GM12878 (cell line): ENCODE measurements at regions not wholly inside any gene's neighbourhood (a gene's known extent, or its start where the extent isn't known, plus 50 kb on each side); places are given as distances from the start of the nearest gene placed in this dataset.

ENCODE experiments used
- ATF7 ChIP-seq: fragments of 450-650 bp; IDR thresholded peaks from 2 replicates; pipeline ENCODE4 v1.6.1; 2016; ENCODE audit warnings: low read depth, mild to moderate bottlenecking
- BRCA1 ChIP-seq: IDR thresholded peaks from 2 replicates; pipeline ENCODE4 v1.6.1; 2011; ENCODE audit warnings: low read depth, low read length, improper control_type of control experiment
- CEBPZ ChIP-seq: fragments of 150-350 bp; IDR thresholded peaks from 2 replicates; pipeline ENCODE4 v1.6.1; 2016; ENCODE audit warnings: low read depth, low read length
- EED ChIP-seq: sonication (generic); IDR thresholded peaks from 2 replicates; pipeline ENCODE4 v1.6.1; 2016; ENCODE audit warnings: antibody characterized with exemption, low read depth
- ETV6 ChIP-seq, 2 experiments: fragments of 450-650 bp in 1 of 2; IDR thresholded peaks in 1 of 2; conservative IDR thresholded peaks in 1 of 2; 2 replicates each; pipeline ENCODE4 v1.6.1; 2014; ENCODE audit warnings: antibody characterized with exemption in 1 of 2, borderline replicate concordance in 1 of 2, low read depth in 1 of 2, mild to moderate bottlenecking in 1 of 2, moderate library complexity in 1 of 2
- FOS ChIP-seq: IDR thresholded peaks from 3 replicates; pipeline ENCODE4 v1.6.1; 2011; ENCODE audit warnings: borderline replicate concordance; ENCODE audit not compliant: insufficient read length; ENCODE audit errors: extremely low read depth
- FOXM1 ChIP-seq: IDR thresholded peaks from 2 replicates; pipeline ENCODE4 v1.6.1; 2012; ENCODE audit warnings: low read depth, mild to moderate bottlenecking, inconsistent platforms, low read length, moderate library complexity
- GABPA ChIP-seq: IDR thresholded peaks from 2 replicates; pipeline ENCODE4 v1.6.1; 2014; ENCODE audit warnings: antibody characterized with exemption, low read depth, mild to moderate bottlenecking, inconsistent platforms
- HDAC2 ChIP-seq: fragments of 200-600 bp; sonication (generic); IDR thresholded peaks from 2 replicates; pipeline ENCODE4 v1.6.1; 2017
- IKZF2 ChIP-seq, 2 experiments: fragments of 450-650 bp; IDR thresholded peaks; 2 replicates each; pipeline ENCODE4 v1.6.1; 2017; ENCODE audit warnings: mild to moderate bottlenecking in 2 of 2, moderate library complexity in 2 of 2
- IRF4 ChIP-seq: IDR thresholded peaks from 2 replicates; pipeline ENCODE4 v1.6.1; 2011; ENCODE audit warnings: low read depth, low read length
- NFXL1 ChIP-seq: fragments of 450-650 bp; IDR thresholded peaks from 2 replicates; pipeline ENCODE4 v1.6.1; 2017; ENCODE audit warnings: antibody characterized with exemption, mild to moderate bottlenecking, borderline replicate concordance
- POLR2AphosphoS2 ChIP-seq: IDR thresholded peaks from 2 replicates; pipeline ENCODE4 v1.6.1; 2011; ENCODE audit warnings: low read depth, mild to moderate bottlenecking, low read length, improper control_type of control experiment, moderate library complexity
- RUNX3 ChIP-seq: IDR thresholded peaks from 2 replicates; pipeline ENCODE4 v1.6.1; 2012; ENCODE audit warnings: low read length, inconsistent platforms
- SKIL ChIP-seq: fragments of 450-650 bp; IDR thresholded peaks from 2 replicates; pipeline ENCODE4 v1.6.1; 2017; ENCODE audit warnings: mild to moderate bottlenecking, low read depth, inconsistent platforms; ENCODE audit not compliant: poor library complexity, severe bottlenecking
- SREBF1 ChIP-seq: IDR thresholded peaks from 2 replicates; pipeline ENCODE4 v1.6.1; 2012; ENCODE audit warnings: mild to moderate bottlenecking, low read length
- TCF12 ChIP-seq: IDR thresholded peaks from 2 replicates; pipeline ENCODE4 v1.6.1; 2011; ENCODE audit warnings: low read depth, mild to moderate bottlenecking, low read length
- ZNF217 ChIP-seq: fragments of 450-650 bp; IDR thresholded peaks from 2 replicates; pipeline ENCODE4 v1.6.1; 2017; ENCODE audit warnings: antibody characterized with exemption, mild to moderate bottlenecking
- TF ChIP-seq, protein P1 (sequence below): IDR thresholded peaks from 2 replicates; pipeline ENCODE4 v1.6.1; 2011; ENCODE audit warnings: mild to moderate bottlenecking, low read depth, low read length, moderate library complexity; ENCODE audit not compliant: insufficient replicate concordance
- TF ChIP-seq, protein P2 (sequence below): fragments of 450-650 bp; conservative IDR thresholded peaks from 2 replicates; pipeline ENCODE4 v1.6.1; 2017; ENCODE audit warnings: mild to moderate bottlenecking, moderate library complexity
- TF ChIP-seq, protein P3 (sequence below): fragments of 450-650 bp; IDR thresholded peaks from 2 replicates; pipeline ENCODE4 v1.6.1; 2018; ENCODE audit warnings: borderline replicate concordance, mild to moderate bottlenecking; ENCODE audit not compliant: partially characterized antibody

GRCh38 chr6:12383448-12383847, 93.3 kb downstream of the EDN1 start (continued):
- TF ChIP-seq SKIL (peak; percentile 77), CEBPZ (no peak), POLR2AphosphoS2 (no peak), IRF4 (0 out of 2 replicates have a peak, but pooled peaks have one; percentile 18), FOXM1 (peak; percentile 58; the same call in 1 of the 2 replicates), HDAC2 (no peak), EED (peak; percentile 98), ATF7 (peak; percentile 90), SREBF1 (no peak), NFXL1 (no peak), IKZF2 (IDR thresholded peaks at IDR 0.05) (peak; percentile 68 to 71; a peak in 3 of 4 replicates), ZNF217 (no peak), RUNX3 (peak; percentile 77), FOS (no peak), GABPA (peak; percentile 54; the same call in 1 of the 2 replicates), ETV6 (conservative IDR thresholded peaks at IDR 0.05 in 1 of 2, IDR thresholded peaks at IDR 0.05 in 1 of 2; ENCODE audit: borderline replicate concordance in 1 of 2, low read depth in 1 of 2) (peak in 1 of 2 experiments; percentile 96; a peak in 2 of 4 replicates), BRCA1 (no peak), TCF12 (peak; percentile 80)
- TF ChIP-seq, protein P1, sequence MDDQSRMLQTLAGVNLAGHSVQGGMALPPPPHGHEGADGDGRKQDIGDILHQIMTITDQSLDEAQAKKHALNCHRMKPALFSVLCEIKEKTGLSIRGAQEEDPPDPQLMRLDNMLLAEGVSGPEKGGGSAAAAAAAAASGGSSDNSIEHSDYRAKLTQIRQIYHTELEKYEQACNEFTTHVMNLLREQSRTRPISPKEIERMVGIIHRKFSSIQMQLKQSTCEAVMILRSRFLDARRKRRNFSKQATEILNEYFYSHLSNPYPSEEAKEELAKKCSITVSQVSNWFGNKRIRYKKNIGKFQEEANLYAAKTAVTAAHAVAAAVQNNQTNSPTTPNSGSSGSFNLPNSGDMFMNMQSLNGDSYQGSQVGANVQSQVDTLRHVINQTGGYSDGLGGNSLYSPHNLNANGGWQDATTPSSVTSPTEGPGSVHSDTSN, result peak; percentile 63
- TF ChIP-seq, protein P2, sequence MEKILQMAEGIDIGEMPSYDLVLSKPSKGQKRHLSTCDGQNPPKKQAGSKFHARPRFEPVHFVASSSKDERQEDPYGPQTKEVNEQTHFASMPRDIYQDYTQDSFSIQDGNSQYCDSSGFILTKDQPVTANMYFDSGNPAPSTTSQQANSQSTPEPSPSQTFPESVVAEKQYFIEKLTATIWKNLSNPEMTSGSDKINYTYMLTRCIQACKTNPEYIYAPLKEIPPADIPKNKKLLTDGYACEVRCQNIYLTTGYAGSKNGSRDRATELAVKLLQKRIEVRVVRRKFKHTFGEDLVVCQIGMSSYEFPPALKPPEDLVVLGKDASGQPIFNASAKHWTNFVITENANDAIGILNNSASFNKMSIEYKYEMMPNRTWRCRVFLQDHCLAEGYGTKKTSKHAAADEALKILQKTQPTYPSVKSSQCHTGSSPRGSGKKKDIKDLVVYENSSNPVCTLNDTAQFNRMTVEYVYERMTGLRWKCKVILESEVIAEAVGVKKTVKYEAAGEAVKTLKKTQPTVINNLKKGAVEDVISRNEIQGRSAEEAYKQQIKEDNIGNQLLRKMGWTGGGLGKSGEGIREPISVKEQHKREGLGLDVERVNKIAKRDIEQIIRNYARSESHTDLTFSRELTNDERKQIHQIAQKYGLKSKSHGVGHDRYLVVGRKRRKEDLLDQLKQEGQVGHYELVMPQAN, result no peak
- TF ChIP-seq, protein P3, sequence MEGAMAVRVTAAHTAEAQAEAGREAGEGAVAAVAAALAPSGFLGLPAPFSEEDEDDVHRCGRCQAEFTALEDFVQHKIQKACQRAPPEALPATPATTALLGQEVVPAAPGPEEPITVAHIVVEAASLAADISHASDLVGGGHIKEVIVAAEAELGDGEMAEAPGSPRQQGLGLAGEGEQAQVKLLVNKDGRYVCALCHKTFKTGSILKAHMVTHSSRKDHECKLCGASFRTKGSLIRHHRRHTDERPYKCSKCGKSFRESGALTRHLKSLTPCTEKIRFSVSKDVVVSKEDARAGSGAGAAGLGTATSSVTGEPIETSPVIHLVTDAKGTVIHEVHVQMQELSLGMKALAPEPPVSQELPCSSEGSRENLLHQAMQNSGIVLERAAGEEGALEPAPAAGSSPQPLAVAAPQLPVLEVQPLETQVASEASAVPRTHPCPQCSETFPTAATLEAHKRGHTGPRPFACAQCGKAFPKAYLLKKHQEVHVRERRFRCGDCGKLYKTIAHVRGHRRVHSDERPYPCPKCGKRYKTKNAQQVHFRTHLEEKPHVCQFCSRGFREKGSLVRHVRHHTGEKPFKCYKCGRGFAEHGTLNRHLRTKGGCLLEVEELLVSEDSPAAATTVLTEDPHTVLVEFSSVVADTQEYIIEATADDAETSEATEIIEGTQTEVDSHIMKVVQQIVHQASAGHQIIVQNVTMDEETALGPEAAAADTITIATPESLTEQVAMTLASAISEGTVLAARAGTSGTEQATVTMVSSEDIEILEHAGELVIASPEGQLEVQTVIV, result no peak
